Thymus (tissue), 11 donors: ENCODE measurements at regions not wholly inside any gene's neighbourhood (a gene's known extent, or its start where the extent isn't known, plus 50 kb on each side); places are given as distances from the start of the nearest gene placed in this dataset.
"Not testable (repeated sequence)": the region's sequence is repeated elsewhere in the genome, so short reads cannot be mapped to it uniquely, and the experiment has no call there.

ENCODE experiments used
- DNase-seq, 9 donors: peaks; one replicate each; pipeline ENCODE4 v3.0.0-alpha.2; 2013; ENCODE audit warnings: low spot score in 9 of 9, low read depth in 6 of 9, missing footprints in 1 of 9
- H3K27ac ChIP-seq, 2 donors: one replicate each; pipeline ENCODE4 v1.5.1; 2013; ENCODE audit warnings: control low read depth in 1 of 2, low read depth in 1 of 2, low read length in 1 of 2, mild to moderate bottlenecking in 1 of 2, moderate library complexity in 1 of 2
- H3K27me3 ChIP-seq, 2 donors: one replicate each; pipeline ENCODE4 v1.5.1; 2013; ENCODE audit warnings: low read length in 1 of 2; ENCODE audit not compliant: control insufficient read depth in 2 of 2, insufficient read depth in 1 of 2
- H3K36me3 ChIP-seq, 2 donors: one replicate each; pipeline ENCODE4 v1.5.1; 2013; ENCODE audit warnings: low read length in 1 of 2, mild to moderate bottlenecking in 1 of 2, moderate library complexity in 1 of 2; ENCODE audit not compliant: control insufficient read depth in 2 of 2, insufficient read depth in 2 of 2
- H3K4me1 ChIP-seq, 2 donors: one replicate each; pipeline ENCODE4 v1.5.1; 2013; ENCODE audit warnings: low read length in 2 of 2; ENCODE audit not compliant: control insufficient read depth in 2 of 2, insufficient read depth in 2 of 2
- H3K4me3 ChIP-seq, 2 donors: one replicate each; pipeline ENCODE4 v1.5.1; 2013; ENCODE audit warnings: low read length in 2 of 2, control low read depth in 1 of 2, mild to moderate bottlenecking in 1 of 2
- H3K9me3 ChIP-seq, 2 donors: one replicate each; pipeline ENCODE4 v1.5.1; 2013; ENCODE audit warnings: low read length in 1 of 2, mild to moderate bottlenecking in 1 of 2; ENCODE audit not compliant: control insufficient read depth in 2 of 2, insufficient read depth in 1 of 2
- WGBS: extraction: QIAGEN DNeasy Blood & Tissue Kit; methylation state at CpG from one replicate; pipeline ENCODE4 v1.1.7; 2013; 5-methylcytosine and 5-hydroxymethylcytosine counted together
- donor health status: healthy.

DNA sequence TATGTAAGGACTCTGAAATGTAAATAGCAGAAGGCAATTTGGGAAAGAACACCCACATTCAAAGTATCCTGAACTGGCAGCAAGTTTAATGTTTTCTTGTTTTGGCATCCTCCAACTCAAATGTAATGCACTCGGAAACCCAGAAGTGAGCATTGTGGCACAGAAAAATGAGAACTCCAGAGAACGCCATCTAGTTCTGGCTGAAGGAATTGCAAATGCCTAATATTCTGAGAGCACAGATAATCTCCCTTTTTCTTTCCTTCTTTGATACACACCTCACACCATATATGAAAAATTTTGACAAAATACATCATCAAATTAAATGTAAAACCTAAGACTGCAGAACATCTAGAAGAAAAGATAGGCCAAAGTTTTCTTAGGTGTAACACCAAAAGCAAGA lies 52.1 kb downstream of the PWWP3B start:
- Histone ChIP-seq H3K27me3 (no peaks in the 10 kb centered on the region), H3K36me3 (no peaks in the 10 kb centered on the region), H3K4me1 (no peaks in the 10 kb centered on the region), H3K4me3 (no peak overlapping the region), H3K27ac (no peak overlapping the region), H3K9me3 (no peaks in the 10 kb centered on the region)
- DNase-seq = no peak
- 62% methylated on average over 2 of the region's 2 CpGs for WGBS

DNA sequence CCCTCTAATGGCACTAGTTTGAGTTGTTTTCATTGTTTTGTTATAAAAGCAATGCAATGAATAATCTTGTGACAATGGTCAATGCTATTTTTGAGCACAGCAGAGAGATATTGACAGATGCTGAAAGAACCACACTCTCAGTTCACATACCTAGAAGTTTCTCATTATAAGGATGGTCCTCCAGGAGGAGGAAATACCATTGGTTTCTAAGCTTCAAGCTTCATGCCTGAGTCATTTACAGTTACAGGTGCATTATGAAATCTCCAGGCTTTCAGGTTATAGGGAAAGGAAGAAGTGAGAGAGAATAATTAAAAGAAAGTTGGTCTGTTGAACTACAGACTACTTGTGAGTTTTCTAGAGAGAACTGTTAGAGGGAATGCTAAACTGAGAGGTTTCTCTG lies 75.3 kb downstream of the PWWP3B start:
- H3K27ac ChIP-seq = no peak overlapping the region

DNA sequence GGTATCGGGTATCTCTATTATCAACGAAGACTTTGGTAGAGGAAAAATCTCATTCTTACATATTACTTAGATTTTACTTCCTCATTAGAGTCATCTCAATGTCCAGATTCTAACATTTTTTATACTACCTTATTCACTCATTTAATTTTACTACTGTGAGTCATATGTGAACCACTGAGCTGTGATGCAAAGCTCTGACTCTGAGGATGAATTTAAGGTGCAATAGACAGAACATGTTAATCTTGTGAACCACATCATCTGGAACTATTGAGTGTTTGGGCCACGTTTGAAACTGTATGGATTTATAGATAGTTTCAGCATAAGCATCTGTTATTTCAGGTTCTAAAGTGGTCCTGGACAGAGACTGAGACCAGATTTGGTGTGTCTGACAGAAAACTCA lies 78.4 kb downstream of the PWWP3B start:
- Histone ChIP-seq H3K9me3 (no peaks in the 10 kb centered on the region), H3K27me3 (no peaks in the 10 kb centered on the region), H3K36me3 (no peaks in the 10 kb centered on the region), H3K4me3 (no peak overlapping the region), H3K27ac (no peak overlapping the region), H3K4me1 (no peaks in the 10 kb centered on the region)
- no peak for DNase-seq
- 75% methylated on average over 3 of the region's 3 CpGs for WGBS

More for the DNA sequence above, 75.3 kb downstream of the PWWP3B start:
- DNase-seq = no peak
- H3K36me3 ChIP-seq = no peaks in the 10 kb centered on the region
- H3K4me1 ChIP-seq = no peaks in the 10 kb centered on the region
- no peaks in the 10 kb centered on the region for H3K9me3 ChIP-seq
- H3K27me3 ChIP-seq = no peaks in the 10 kb centered on the region
- H3K4me3 ChIP-seq = no peak overlapping the region

DNA sequence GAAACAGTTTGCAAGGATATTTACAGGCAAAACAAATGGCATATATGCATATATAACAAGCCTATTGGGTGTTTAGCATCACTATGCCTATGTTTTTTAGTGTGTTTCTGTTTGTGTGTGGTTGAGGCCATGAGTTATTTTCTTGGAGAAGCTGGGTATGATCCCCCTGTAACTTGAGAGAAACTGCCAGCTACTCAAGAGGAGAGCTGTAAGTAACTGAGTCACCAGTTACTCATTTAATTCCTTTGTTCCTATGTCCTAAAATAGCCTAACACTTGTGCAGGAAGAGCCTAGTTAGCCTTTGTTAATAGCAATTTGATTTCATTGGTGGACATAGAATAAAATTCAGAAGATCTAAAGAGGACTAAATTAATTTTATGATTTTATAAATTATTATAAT lies 79.1 kb downstream of the PWWP3B start:
- Histone ChIP-seq H3K4me1 (no peaks in the 10 kb centered on the region), H3K27me3 (no peaks in the 10 kb centered on the region), H3K9me3 (no peaks in the 10 kb centered on the region), H3K4me3 (no peak overlapping the region), H3K36me3 (no peaks in the 10 kb centered on the region), H3K27ac (no peak overlapping the region)
- DNase-seq = no peak

DNA sequence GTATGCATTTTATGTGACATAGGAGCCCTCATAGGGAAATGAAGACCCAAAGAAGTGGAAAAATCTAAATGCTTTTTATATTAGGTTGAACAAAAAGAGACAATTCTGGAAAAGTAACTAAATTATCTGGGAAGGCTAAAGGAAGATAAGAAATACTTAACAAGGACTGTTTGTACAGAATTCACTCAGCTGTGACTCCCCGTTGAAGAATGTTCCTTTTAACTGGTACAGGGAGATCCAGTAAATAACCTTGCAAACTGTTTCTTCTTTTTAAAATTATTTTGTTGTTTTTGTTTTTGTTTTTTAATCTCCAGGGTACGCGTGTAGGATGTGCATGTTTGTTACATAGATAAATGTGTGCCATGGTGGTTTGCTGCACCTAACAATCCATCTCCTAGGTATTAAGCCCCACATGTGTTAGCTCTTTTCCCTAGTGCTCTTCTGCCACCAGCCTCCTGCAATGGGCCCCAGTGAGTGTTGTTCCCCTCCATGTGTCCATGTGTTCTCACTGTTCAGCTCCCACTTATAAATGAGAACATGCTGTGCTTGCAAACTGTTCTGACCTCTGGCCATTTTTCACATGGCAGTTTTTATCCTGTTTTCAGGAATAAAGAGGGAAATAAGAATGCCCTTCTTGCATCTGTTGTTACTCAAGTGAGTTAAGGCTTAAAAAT lies 81.7 kb downstream of the PWWP3B start:
- WGBS = 97% methylated on average over 3 of the region's 3 CpGs
- H3K9me3 ChIP-seq = no peaks in the 10 kb centered on the region
- H3K27me3 ChIP-seq = no peaks in the 10 kb centered on the region
- no peak overlapping the region for H3K4me3 ChIP-seq
- H3K27ac ChIP-seq = no peak overlapping the region
- H3K4me1 ChIP-seq = no peaks in the 10 kb centered on the region
- no peak for DNase-seq
- H3K36me3 ChIP-seq = no peaks in the 10 kb centered on the region

DNA sequence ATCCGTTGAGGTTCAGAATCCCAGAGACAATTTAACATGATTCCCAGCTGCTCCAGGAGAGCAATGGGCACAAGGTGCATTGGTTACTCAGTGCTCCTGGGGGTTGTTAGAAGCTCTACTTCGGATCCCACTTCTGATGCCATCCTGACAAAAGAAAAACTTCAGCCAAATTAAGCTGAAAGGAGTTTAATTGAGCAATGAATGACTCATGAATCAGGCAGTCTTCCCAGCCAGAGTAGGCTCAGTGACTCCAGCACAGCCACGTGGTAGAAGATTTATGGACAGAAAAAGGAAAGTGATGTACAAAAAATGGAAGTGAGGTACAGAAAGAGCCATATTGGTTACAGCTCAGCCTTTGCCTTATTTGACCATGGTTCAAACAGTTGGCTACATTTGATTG lies 95.7 kb downstream of the PWWP3B start:
- H3K4me1 ChIP-seq = no peaks in the 10 kb centered on the region
- H3K9me3 ChIP-seq = no peaks in the 10 kb centered on the region
- no peak for DNase-seq
- H3K36me3 ChIP-seq = no peaks in the 10 kb centered on the region
- no peak overlapping the region for H3K4me3 ChIP-seq
- no peak overlapping the region for H3K27ac ChIP-seq
- 74% methylated on average over 3 of the region's 3 CpGs for WGBS
- H3K27me3 ChIP-seq = no peaks in the 10 kb centered on the region

DNA sequence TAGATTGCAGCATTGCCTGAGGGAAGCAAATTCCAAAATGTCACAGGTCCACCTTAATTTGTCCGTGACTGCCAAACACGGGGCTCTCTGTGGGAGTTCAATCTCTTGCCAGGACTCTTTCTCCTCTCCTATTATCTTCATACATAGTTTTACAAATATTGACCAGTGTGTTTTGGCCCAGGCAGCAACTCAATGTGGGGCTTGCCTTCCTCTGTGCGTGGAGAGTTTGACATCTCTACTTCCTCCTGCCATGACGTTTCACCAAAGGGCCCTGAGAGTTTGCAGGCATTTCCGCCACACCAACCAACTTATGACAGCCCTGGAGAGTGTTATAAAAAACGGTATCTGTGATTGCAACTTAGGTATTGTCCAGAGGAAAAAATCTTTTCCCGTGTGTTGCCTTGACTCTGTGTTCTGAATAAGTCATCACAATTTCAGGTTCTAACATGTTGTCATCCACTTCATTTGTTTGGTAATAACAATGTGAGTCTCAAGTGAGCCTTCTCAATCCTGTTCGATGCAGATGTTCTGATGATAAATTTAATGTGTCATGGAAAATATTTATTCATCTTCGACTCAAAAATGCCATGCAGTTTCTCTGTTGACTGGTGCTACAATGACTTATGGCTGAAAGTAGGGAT lies 106.0 kb downstream of the PWWP3B start:
- no CpG with 5 or more reads among the region's 9 CpGs for WGBS
- not testable (repeated sequence) for H3K4me1 ChIP-seq, H3K27ac ChIP-seq, DNase-seq, H3K27me3 ChIP-seq, H3K9me3 ChIP-seq, H3K4me3 ChIP-seq, H3K36me3 ChIP-seq

DNA sequence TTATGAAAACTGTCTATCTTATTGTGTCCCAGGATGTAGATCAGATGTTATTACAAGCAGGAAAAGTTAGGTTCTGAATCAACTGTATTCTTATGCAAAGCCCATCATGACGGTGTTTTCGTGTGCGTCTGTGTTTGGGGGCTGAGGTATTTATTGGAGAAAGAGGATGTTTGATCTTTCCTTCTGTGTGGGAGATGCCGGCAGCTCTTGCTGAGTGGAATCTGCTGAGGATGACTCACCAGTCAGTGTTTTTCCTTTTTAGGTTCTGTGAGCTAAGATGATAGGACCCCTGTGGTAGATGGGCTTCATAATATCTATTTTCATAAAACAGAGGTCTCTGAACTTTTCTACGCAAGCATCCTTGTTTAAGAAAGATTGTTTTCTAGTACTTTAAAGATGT lies 107.1 kb downstream of the PWWP3B start:
- H3K27ac ChIP-seq = not testable (repeated sequence)

DNA sequence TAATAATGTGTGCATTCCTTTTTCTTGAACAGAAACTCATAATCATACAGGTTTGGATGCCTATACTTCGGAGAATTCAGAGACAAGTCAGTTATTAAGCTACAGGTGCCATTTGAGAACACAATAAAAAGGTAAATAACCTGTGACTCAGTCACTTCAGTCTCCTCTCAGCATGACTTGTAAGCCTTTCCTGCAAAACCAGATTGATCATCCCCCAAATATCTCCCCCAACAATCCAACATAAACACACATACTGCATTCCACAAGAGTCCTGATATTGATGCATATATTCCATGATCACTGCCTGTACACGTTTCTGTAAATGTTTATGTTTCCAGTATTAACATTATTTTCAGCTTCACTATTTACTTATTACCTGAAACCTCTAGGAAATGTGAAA lies 110.8 kb downstream of the PWWP3B start:
- Histone ChIP-seq H3K27ac (no peak overlapping the region), H3K36me3 (no peaks in the 10 kb centered on the region), H3K27me3 (no peaks in the 10 kb centered on the region), H3K4me3 (no peak overlapping the region), H3K4me1 (no peaks in the 10 kb centered on the region), H3K9me3 (no peaks in the 10 kb centered on the region)
- no peak for DNase-seq
- 77% methylated on average over 2 of the region's 2 CpGs for WGBS

More for the DNA sequence above, 107.1 kb downstream of the PWWP3B start:
- H3K27me3 ChIP-seq, H3K36me3 ChIP-seq, DNase-seq, H3K4me1 ChIP-seq, H3K9me3 ChIP-seq, H3K4me3 ChIP-seq: not testable (repeated sequence)
- WGBS = no CpG with 5 or more reads among the region's 5 CpGs
